NCI-H526 (cell line): ENCODE measurements at regions not wholly inside any gene's neighbourhood (a gene's known extent, or its start where the extent isn't known, plus 50 kb on each side); places are given as distances from the start of the nearest gene placed in this dataset.
"Not testable (repeated sequence)": the region's sequence is repeated elsewhere in the genome, so short reads cannot be mapped to it uniquely, and the experiment has no call there.

Experiments used
- DNase-seq, 2 experiments: peaks; one replicate each; lab custom pipeline; 2025; lab: John Stamatoyannopoulos, UW

DNA sequence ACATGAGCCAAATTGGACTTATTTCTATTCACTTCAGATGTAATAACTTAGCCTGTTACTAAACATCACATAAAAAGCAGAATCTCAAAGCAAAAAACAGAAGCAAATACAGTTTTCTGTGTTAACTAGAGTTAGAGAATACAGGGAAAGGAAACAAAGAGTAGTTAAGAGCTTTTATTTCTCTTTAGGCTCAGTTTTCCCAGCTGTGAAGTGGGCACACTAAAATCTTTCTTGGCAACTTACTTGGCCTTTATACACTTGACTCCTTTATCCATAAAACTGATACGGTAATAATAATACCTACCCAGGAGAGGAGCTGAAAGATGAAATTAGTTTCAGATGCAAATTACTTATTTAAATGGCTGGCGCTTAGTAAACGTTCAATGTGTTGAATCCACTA, 132.8 kb upstream of the SPATS2L start:
- DNase-seq = no peak

DNA sequence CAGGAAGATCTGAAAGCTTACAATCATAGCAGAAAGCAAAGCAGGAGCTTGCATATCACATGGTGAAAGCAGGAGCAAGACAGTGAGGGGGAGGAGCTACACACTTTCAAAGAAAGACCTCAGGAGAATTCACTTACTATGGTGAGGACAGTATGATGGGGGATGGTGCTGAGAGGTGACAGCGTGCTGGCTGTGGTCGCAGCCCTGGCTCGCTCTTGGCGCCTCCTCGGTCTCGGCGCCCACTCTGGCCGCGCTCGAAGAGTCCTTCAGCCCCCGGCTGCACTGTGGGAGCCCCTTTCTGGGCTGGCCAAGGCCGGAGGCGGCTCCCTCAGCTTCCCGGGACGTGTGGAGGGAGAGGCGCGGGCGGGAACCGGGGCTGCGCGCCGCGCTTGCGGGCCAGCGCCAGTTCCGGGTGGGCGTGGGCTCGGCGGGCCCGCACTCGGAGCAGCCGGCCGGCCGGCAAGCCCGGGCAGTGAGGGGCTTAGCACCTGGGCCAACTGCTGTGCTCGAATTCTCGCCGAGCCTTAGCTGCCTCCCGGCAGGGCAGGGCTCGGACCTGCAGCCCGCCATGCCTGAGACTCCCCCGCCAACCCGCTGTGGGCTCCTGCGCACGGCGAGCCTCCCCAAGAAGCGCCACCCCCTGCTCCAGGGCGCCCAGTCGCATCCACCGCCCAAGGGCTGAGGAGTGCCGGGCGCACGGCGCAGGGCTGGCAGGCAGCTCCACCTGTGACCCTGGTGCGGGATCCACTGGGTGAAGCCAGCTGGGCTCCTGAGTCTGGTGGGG, 131.9 kb upstream of the SPATS2L start:
- DNase-seq = no peak

DNA sequence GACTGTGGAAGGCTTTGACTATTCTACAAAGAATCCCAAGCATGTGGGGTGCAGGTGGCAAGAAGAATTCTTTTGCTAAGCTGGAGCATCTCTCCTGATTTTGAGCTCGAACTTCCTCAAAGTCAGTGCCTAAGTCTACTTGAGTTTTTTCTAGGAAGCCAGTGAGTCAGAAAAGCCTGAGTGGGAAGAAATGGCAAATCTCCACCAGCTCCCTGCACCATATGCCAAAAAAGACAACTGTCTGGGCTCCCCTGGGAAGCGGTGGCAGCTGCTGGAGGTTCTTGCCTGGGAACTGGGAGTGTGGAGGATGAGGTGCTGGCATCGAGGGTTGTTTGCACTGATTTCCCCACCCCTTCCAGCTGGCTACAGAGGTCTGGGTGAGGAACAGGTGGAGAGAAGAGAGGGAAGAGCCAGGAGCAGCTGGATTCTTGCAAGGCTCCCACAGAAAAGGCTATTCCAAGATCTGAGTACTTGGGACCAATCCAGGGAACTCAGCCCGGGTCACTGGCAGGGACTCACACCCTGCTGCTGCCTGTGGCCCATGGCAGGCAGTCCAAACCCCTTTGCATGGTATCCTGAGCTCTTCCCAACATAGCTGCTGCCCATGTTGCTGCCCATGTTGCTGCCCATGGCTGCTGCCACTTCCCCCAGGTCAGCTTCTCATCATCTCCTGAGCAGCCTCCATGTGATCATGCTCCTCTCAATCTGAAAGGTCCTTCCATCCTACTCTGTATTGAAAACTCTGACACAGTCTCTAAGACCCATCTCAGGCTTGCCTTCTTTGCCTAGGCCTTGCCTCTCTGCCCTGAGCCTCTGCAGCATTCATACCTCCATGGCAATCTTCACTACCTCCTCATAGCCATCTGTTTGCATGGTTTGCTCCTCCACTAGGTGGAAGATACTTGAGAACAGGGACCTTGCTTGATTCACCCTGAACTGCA, 128.3 kb upstream of the SPATS2L start:
- DNase-seq = no peak

DNA sequence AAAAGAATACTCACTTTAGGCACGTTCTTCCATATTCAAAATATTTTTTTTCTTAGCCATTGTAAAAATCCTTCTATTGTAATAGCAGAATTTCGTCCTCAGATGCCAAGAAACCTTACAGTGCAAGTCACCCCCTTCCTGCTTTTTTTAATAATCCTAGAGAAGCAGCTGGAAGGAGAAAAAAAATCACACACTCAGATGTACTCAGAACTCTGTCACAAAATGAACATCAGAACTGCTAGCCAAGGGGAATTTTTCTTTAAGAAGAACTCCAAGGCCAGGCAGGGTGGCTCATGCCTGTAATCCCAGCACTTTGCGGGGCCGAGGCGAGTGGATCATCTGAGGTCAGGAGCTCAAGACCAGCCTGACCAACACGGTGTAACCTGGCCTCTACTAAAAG, 127.3 kb upstream of the SPATS2L start:
- no peak for DNase-seq

DNA sequence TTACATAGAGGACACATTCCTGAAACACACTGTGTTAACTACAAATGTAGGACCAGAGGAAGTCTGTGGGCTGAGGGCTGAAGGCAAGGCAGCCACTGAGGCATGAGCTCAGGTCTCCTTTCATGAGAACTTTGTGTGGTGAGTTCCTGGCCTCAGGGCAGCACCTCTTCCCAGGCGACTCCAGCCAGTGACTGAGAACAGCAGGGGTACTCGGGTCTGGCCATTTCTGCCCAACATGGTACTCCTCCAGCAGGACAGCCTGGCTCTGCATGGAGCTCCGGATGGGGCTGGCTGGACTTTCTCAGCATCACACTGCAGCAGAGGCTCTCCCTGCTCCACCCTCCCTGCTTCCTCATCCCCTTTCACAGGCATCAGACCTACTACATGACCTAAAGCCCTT, 125.5 kb upstream of the SPATS2L start:
- DNase-seq = no peak

DNA sequence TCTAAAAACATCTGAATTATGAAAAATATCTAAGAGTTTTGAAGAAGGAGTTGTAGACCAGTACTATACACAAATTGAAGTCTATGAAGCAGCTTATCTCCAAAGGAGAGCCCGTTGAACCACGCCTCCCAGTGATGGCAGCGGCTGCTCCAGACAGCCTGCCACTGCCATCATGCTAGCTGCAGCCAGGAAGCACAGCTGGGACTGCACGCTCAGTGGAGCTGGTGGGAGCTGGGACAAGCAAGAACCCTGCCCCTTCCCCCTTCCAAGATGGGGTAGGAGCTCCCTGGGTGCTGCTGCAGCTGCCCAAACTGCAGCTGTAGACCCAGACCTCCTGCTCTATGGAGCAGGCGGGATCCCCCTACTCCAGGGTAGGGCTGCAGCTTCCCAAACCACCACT, 124.7 kb upstream of the SPATS2L start:
- no peak for DNase-seq

DNA sequence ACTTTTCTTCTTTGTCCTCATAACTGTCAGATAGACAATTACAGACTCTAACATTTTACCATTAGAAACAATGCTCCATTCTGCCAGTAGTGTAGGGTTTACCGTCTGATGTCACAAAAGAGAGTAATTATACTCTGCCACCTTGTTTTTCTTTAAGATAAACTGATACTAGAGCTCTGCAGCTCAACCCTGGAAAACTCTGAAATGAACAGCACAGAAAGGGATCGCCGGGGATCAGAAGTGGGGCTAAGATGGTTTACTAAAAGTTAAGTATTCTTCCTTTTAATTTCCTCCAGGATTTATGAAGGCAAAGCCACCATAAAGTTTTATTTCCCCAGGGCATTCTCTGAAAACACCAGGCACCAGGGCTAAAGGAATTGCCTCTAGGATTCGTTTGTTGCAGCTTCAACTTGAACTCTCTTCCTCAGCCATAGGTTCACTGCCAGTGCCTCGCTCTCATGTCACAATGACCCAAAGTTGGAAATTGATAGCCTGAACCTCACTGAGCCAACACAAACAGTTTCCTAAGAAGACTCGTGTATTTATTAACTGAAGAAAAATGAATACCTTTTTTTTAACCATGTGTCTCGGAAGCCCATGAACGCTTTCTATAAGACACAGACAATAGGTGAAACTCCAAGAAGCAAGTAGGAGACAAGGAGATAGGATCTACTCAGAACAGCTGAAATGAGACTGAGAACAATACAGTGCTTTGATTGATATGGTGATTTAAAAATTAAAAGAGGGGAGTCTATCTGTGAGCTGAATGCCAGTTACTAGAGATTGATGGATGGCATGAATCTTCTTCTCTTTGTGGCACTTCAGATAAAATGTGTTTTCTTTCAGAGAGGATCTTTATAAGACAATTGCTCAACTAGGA, 121.5 kb upstream of the SPATS2L start:
- no peak for DNase-seq

DNA sequence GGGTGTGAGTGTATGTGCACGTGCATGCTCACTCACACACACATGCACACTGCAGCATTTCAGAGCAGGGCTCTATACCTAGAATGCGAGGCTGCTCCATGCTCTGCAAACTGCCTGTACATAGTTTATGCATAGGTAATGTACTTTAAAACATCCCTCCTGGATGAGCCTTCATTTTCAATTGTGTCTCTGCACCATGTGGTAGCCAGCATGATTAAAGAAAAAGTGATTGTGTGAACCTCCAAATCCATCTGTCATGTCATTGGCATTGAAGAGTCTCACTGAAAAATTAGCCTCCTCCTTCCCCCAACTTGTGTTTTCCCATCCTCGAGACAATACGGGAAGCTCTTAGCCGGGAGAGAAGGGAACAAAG, 120.9 kb upstream of the SPATS2L start:
- DNase-seq = no peak

DNA sequence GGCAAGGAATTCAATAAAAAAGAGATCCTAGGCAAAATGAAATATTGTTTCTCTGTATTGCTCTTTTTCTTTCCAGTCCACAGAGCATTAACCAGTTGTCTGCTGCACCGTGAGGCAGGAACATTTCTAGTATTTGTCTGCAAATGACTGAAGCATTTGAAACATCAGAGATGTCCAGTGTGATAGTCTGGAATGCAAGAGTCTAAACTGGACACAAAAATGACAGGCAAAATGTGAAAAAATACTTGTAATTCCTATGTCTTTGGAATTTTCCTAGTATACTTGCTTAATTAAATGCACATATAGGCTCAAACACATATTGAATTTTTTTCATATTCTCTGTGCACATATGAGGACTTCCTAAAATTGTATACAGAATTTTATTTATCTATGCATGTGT, 120.5 kb upstream of the SPATS2L start:
- DNase-seq = no peak

DNA sequence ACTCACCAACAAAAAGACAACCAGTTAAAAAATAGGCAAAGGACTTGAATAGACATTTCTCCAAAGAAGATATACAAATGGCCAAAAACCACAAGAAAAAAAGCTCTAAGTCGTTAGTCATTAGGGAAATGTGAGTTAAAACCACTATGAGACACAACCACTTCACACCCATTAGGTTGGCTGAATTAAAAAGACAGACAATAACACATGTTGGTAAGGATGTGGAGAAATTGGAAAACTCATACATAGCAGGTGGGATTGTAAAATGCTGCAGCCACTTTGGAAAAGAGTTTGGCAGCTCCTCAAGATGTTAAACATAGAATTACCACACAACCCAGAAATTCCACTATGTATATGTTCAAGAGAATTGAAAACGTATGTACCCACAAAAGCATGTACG, 117.6 kb upstream of the SPATS2L start:
- DNase-seq = no peak

DNA sequence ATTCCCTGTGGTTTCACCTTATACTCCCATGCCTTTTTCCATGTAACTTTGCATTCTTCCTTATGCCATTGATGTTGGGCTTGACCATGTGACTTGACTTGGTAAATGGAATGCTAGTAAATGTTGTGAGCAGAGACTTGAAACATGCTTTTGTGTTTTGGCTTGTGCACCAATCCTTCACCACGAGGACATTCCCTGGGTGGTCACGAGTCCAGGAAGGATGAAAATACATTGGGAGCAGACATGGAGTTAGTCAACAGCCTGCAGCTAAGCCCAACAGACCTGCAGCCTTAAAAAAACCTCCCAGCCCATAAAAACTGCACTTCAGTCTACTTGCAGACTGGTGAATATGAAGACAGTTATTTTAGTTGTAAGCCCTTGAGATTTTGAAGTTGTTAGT, 116.5 kb upstream of the SPATS2L start:
- no peak for DNase-seq

DNA sequence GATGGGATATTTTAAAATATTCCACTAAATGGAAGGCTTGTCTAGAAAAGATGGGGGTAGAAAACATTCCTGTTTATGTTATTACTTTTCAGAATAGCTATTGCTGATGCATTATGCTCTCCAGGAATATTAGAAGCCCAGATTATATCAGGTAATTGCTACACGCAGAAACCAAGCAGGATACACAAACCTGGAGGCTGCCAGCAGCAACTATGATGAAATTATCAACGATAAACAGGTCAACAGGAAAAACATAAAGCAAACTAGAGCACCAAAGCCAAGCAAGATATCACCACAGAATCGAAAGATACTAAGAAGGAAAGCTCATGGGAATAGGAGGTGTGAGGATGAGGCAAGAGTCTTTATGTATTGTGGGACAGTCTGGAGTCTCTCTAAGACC, 113.2 kb upstream of the SPATS2L start:
- no peak for DNase-seq

DNA sequence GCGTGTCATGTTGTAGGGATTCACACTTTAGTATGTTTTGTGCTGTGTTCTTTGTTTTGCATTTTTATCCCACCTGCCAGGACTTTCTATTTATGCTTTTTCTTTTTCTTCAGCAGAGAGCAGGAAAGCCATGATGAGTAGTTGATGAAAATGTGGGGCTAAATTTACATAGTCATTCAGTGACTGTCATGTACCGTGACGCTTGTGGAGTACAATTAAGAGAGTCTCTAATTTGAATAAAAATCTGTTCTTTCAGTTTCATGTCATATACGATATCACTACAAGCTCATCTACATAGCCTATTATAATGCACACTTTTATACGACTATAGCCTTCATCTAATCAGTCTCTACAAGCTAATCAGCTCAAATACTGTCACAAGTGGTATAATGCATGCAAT, 112.7 kb upstream of the SPATS2L start:
- peak; percentile 32 to 56 for DNase-seq

DNA sequence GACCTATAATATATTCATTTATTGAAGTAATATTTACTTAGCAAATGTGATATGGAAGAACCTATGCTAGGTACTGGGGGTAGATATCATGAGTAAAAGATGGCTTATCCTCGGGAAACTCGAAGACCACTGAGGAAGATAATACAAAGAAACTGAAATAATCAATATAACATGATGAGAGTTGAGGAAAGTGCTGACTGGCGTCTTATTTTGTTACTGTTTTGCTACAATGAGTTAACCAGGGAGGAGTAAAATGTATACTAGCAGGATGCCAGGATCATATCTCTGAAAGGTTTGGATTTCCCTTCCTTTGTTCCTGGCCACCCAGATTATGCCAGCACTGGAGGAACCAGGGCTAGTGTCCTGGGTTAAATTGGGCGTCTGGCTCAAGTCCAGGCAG, 111.7 kb upstream of the SPATS2L start:
- DNase-seq = no peak

DNA sequence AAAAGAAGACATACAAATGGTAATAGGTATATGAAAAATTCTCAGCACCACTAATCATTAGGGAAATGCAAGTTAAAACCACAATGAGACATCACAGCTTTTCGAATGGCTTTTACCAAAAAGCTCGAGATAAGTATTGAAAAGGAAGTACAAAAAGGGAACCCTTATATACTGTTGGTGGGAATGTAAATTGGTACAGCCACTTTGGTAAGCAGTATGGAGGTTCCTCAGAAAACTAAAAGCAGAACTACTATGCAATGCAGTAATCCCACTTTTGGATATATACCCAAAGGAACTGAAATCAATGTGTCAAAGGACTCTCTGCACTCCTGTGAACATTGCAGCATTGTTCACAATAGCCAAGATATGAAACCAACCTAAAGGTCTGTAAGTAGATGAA, 107.5 kb upstream of the SPATS2L start:
- DNase-seq = no peak

DNA sequence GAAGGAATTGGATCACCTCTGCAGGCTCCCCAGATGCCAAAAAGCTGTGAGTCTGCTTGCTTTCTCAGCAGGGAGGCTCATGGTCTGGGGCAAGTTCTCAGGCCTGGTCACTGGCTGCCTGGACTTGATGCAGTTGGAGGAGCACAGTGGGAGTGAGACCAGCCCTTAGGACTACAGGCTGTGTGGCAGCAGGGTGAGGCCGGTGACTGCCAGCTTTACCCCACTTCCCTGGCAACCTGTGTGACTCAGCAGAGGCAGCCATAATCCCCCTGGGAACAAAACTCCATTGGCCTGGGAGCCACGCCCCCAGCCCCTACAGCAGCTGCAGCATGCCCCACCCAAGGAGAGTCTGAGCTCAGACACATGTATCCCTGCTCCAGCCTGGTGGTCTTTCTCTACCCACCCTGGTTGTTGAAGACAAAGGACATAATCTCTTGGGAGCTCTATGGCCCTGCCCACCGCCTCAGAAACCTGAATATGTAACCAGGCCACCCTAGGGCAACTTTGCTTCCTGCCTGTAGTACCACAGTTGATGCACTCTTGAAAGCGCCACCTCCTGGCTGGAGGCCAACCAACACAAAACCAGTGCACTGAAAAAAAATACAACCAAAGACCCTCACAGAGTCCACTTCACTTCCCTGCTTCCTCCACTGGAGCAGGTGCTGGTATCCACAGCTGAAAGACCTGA, 106.8 kb upstream of the SPATS2L start:
- no peak for DNase-seq

DNA sequence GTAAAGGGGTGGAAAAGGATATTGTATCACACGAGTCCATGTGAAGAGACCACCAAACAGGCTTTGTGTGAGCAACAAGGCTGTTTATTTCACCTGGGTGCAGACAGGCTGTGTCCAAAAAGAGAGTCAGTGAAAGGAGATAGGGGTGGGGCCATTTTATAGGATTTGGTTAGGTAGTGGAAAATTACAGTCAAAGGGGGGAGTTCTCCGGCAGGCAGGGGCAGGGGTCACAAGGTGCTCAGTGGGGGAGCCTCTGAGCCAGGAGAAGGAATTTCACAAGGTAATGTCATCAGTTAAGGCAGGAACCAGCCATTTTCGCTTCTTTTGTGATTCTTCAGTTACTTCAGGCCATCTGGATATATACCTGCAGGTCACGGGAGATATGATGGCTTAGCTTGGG, 104.7 kb upstream of the SPATS2L start:
- DNase-seq = not testable (repeated sequence)

DNA sequence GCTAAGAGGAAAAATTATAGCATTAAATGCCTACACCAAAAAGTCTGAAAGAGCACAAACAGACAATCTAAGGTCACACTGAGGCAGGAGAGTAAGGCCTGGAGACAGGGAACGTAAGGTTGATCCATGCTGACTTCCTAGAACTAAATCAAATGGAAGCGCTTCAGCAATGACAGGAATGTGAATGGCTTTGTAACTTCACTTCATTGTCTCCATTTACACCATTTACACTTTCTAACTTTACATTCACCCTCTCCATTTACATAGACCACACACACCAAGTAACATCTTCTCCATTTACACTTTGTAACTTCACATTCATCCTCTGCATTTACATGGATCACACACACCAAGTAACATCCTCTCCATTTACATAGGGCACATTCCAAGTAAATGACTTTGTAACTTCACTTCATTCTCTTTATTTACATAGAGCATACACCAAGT, 103.1 kb upstream of the SPATS2L start:
- no peak for DNase-seq

DNA sequence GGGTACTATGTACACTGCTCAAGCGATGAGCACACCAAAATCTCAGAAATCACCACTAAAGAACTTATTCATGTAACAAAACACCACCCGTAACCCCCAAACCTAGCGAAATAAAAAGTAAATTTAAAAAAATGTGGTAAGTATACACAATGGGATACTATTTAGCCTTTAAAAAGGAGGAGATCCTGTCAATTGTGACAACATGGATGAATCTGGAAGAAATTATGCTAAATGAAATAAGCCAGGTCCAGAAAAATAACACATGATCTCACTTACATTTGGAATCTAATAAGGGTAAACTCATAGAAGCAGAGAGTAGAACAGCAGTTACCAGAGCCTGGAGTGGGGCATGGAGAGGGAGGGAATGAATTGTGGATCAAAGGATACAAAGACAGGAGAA, 98.5 kb upstream of the SPATS2L start:
- DNase-seq = no peak

DNA sequence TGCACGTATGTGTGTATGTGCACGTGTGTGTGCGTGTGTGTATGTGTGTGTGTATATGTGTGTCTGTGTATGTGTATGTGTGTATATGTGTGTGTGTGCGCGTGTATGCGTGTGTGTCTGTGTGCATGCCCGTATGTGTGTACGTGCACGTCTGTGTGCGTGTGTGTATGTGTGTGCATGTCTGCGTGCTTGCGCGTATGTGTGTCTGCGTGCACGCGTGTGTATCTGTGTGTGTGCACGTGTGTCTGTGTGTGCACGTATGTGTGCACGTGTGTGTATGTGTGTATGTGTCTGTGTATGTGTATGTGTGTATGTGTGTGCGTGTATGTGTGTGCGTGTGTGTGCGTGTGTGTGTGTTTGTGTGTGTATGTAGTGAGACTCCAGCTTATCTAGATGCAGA, 97.5 kb upstream of the SPATS2L start:
- DNase-seq = no peak

DNA sequence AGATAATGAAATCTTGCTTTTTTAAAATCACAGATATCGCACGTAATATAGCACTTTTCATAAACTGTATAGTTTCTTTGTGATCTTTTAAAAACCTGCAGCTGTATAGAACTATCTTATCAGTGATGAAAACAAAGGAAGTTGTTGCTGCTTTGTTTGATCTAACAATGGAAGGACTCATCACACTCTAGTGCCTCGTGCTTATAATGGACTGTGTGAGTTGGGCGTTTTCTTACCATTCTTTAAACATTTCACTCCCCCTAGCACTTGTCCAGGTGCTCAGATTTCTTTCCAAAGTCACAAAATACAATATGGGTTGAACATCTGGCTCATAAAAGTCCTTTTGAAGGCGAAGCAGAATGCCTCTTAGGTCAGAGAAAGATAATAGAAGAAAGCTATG, 94.8 kb upstream of the SPATS2L start:
- DNase-seq = no peak
